GM18870 (cell line): ENCODE measurements at regions not wholly inside any gene's neighbourhood (a gene's known extent, or its start where the extent isn't known, plus 50 kb on each side); places are given as distances from the start of the nearest gene placed in this dataset.

Experiments
- ATAC-seq: cut with Tn5 transposase; IDR thresholded peaks from one replicate; pipeline ENCODE4 v1.9.1; 2021; ENCODE audit warnings: moderate library complexity; ENCODE audit not compliant: unreplicated experiment

DNA sequence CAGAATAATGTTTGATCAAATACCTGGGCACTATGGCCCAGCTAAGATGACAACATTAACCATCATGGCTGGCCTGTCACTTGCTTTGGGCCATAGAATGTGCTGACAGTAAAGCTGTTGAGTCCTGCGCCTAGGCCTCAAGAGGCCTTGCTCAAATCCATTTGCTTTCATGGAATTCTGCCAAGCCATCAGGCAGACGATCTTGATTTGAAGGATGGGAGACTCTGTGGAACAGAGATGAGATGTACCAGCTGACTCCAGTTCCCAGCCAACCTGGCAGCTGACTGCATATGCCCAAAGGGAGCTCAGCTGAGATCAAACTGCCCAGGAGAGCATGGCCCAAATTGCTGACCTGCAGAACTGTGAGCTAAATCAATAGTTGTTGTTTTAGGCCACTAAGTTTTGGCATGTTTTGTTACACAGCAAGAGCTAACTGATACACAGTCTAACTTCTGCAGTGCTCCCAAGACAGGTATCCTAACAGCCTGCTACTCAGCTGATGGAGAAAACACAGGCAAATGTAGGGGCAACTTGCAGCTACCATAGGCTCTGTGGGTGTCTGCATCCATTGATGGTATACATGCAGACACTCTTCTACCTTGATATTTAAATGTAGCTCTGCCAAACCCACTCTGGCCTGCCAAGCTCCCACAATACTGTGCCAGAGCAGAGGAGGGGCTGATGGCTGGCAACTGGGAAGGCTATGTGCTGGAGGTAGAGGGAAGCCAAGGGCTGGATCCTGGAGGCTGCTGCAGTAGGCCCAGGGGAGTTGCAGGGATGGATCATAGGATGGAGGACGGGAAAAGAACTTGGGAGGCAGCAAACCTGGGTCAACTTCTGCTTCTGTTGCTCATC lies 55.2 kb upstream of the RNF24 start:
- ATAC-seq: no peak

DNA sequence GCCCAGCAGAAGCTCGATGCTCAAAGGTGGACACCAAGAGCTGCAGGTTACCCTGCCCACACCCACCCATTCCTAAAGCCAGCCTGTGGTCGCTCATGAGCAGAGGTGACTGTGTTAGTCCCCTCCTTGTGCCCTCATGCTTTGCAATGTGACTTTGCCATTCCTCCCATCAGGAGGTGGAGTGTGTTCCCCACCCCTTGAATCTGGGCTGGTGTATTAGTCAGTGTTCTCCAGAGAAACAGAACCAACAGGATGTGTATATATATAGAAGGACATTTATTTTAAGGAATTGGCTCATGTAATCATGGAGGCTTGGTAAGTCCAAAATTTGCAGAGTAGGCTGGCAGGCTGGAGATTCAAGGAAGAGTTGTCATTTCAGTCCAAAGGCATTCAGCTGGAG lies 54.4 kb upstream of the RNF24 start:
- ATAC-seq: no peak

DNA sequence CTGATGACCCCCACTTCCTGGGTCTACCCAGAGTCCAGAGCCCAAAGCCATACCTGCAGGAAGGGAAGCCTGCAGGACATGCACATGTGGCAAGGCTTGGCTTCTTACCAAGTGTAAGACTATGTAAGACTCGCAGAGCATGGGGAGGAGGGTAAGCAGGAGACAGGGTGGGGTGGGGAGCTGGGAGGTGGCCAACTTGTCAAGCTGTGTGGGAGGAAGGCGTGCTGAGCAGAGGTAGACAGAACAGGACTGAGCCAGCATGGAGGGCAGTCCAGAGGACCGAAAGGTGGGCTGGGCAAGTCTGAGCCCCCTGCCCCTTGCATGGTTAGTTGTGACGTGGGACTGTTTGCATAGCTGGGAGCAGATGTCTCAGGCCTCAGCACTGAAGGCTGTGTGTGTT lies 53.4 kb upstream of the RNF24 start:
- no peak for ATAC-seq

DNA sequence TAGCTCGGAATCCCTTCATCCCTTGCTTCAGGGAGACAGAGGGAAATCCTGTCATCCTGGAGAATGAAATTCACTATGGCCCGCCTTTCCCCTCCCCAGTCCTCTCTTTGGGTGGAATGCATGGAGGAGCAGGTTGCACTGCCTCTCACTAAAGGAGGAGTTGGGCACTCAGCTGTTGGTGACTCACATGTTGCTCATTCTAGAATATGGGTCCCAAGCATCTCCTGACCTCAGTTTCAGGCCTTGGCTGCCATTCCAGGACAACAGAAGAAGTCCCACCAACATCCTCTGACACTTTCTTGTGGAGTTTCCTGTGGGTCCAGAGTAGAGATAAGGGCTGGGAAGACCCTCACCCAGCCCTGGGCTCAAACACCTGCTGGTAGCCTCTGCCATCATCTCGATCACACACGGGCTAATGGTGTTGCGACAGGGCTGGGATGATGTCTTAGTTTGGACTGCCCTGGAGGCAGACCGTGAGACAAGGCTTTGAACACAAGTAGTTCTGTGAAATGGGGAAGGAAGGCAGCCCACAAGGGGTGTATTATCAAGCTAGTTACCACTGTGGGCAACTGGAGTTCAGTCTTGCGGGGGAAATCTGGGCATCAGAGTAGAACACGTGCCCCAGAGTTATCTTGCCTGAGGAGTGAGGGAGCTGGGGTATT lies 52.4 kb upstream of the RNF24 start:
- no peak for ATAC-seq

DNA sequence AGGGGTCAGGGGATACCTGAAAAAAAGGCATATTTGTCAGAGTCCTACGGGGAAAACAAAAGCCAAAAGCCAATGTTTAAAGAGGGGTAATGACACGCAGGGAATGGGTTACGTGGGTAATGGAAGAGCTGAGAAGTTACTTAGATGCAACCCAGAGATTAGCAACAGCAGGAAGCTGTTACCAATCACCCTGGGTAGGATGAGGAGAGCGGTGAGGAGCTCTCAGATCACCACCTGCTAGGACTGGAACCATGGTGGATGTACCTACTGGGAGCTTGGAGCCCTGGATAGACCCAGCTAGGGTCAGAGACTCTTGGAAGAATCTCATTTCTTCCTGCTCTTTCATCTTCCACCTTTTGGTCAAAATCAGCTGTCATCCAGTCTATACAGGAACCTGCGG lies 51.2 kb upstream of the RNF24 start:
- no peak for ATAC-seq

DNA sequence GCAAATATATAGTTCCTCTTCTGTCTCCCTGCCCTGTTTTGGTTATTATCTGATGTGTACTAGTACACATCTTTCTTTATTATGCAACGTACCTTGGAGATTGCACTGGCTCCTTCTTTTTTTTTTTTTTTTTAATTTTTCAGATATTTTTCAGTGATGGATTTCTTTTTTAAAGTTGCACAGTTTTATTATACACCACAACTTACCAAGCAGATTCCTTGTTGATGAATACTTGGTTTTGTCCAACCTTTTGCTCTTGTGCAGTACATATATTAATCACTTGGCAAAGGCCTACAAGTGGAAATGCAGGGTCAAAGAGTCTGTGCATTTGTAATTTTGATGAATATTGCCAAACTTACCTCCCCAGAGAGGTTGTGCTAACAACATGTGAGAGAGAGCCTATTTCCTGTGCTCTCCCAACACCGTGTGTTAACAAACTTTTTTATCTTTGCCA lies 50.1 kb upstream of the RNF24 start:
- ATAC-seq: no peak
